Activated T-cell treated with anti-CD3 and anti-CD28 coated beads for 48 hours (primary cell): ENCODE measurements at regions not wholly inside any gene's neighbourhood (a gene's known extent, or its start where the extent isn't known, plus 50 kb on each side); places are given as distances from the start of the nearest gene placed in this dataset.
"Not testable (repeated sequence)": the region's sequence is repeated elsewhere in the genome, so short reads cannot be mapped to it uniquely, and the experiment has no call there.

ENCODE experiments used
- DNase-seq: peaks from one replicate; pipeline ENCODE4 v3.0.0-alpha.2; 2020; ENCODE audit warnings: low read depth

DNA sequence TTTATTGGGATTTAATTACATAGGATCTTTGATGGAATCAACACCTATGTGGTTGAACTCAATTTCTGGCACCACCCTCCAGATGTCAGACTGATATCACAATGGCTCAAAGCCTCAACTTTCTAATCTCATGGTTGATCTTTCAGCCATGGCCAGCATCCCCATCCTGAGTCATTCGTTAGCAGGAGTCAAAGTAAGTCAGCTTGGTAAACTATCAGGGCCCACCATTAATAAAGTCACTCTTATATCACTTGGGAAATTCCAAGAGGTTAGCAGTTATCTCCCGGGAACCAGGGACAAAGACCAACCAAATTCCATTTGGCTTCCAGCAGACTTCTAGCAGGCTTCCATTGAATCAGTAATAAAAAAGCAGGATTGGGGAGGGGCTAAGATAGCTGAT lies 50.7 kb upstream of the TNFSF4 start:
- DNase-seq = no peak

DNA sequence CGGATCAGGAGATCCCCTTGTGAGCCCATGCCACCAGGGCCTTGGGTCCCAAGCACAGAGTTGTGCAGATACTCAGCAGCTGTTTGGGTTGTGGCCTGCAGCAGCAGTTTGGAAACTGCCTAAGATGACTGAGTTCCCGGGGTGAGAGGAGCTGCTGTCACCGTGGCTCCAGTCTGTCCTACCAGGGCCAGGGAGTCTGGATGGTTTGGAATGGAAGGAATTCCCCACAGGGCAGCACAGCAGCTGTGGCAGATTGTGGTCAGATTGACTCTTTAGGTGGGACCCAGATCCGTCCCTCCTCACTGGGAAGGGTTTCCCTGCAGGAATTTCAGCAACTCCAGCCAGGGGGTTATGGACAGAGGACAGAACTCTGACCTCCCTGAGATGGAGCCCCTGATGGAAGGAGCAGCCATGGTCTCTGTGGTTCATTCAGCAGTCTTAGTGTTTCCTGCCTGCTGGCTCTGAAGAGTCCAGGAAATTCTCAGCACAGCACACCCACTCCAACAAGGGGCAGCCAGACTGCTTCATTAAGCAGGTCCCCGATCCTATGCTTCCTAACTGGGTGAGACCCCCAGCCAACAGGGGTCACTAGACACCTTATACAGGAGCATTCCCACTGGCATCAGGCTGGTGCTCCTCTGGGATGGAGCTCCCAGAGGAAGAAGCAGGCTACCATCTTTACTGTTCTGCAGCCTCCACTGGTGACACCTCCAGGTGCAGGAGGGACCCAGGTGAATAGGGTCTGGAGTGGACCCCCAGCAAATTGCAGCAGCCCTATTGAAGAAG lies 51.5 kb upstream of the TNFSF4 start:
- no peak for DNase-seq

DNA sequence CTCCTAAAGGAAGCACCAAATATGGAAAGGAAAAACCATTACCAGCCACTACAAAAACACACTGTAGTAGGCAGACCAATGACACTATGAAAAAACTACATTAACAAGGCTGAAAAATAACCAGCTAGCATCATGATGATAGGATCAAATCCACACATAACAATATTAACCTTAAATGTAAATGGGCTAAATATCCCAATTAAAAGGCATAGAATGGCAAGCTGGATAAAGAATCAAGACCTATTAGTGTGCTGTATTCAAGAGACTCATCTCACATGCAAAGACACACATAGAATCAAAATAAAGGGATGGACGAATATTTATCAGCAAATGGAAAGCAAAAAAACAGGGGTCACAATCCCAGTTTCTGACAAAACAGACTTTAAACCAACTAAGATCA lies 53.2 kb upstream of the TNFSF4 start:
- DNase-seq = not testable (repeated sequence)

DNA sequence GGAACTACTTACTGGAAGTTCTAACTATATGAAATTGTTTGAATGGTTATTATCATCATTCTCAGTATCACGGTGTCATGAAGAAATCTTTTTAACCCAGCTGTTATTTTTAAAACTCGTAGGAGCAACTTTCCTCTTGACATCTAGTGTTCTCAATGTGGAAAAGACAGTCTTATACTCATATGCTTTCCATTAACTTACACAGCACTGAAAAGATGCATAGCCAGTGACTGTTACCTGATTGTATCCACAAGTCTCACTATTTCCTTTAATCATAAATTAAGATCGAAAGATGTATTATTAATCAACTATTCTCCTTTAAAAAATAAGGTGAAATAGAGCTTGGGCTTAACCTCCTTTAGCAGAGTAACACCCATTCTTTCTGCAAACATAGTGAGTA lies 59.7 kb upstream of the TNFSF4 start:
- DNase-seq = no peak

DNA sequence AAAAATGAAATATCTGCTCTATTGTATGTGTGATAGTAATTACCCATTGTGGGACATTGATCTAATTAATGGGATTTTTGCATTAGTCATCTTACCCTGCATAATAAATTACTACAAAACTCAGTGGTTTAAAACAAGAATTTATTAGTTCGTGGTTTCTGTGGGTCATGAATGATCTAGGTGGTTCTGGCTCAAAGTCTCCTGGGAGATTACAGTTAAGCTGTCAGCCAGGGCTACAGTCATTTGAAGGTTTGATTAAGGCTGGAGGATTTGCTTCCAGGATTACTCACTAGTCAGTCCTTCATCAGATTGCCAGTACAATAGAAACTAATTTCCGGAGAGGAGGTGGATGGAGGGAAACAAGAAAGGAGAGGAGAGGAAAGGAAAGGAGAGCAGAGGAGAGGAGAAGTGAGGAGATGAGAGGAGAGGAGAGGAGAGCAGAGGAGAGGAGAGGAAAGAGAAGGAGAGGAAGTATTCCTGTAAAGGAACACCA lies 60.4 kb upstream of the TNFSF4 start:
- DNase-seq = no peak

DNA sequence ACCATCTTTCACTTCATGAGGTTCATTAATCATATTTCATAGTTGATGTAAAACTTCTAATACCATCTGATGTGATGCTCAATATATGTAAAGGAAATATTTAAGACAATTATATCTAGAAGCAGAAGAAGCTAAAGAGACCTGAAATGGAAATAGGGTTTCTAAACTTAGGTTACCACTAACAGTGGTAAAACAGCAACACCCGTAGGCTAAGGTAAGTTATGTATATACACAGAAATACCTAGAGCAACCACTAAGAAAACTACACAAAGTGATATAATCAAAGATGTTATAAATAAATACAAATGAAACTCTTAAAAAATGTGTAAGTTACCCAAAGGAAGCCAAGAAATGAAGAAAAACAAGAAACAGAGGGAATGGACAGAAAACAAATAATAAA lies 61.1 kb upstream of the TNFSF4 start:
- DNase-seq = no peak

DNA sequence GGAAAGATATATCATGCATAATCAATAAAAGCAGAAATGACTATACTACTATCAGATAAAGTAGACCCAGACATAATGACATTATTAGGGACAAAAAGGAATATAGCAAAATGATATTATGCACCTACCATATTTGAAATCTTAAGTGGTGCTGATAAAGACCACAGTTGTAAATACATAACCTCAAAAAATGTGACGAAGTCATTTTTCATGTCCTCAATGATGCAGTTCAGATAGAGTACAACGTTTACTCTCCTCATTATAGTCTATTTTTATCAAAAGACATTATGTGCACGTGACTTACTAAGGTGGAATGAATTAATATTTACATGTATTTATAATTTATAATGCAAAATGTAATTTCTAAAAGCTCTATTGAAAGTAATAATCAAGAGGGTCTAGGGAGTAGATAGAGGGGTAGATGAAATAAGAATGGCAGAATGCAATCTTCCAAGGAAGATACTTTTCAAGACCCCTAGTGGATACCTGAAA lies 61.7 kb upstream of the TNFSF4 start:
- no peak for DNase-seq

DNA sequence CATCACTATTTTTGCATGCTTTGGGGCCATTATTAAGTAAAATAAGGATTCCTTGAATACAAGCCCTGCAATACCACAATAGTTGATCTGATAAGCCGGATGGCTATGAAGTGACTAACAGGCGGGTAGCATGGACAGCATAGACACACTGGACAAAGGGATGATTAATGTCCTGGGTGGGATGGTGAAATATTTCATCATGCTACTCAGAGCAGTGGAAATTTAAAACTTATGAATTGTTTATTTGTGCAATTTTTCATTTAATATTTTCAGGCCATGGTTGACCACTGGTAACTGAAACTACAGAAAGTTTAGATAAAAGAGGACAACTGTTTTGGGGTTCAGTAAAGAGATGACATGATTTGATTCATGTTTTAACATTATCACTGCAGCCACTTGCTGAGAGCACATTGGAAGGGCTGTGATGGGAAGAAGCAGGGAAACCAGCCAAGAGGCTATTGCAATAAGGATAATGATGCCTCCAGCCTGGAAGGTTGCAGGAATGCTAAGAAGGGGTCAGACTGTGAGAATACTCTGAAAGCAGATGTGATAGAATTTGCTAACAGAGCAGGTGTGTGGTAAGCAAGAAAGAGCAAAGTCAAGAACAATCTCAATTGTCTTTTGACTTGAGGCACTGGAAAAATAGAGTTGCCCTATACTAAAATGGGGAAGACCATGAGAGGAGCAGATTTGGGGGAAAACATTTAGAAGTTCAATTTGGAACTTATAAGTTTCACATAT lies 62.5 kb upstream of the TNFSF4 start:
- no peak for DNase-seq

DNA sequence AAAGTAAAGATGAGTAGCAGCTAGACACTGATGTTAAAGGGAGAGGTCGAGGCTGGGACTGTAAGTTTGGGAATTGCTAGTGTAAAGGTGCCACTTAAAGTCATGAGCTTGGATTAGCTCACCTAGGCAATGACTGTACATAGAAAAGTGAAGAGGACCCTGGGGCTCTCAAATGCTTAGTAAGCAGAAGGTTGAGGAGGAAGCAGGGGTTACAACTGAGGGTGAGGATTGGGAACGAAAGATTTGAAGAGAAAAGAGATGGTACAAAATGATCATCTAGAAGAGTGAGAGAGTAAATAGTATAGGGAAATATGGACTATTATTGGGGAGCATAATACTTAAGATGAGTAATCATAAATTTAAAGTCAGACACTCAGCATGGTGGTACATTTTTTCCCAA lies 63.1 kb upstream of the TNFSF4 start:
- DNase-seq = no peak

DNA sequence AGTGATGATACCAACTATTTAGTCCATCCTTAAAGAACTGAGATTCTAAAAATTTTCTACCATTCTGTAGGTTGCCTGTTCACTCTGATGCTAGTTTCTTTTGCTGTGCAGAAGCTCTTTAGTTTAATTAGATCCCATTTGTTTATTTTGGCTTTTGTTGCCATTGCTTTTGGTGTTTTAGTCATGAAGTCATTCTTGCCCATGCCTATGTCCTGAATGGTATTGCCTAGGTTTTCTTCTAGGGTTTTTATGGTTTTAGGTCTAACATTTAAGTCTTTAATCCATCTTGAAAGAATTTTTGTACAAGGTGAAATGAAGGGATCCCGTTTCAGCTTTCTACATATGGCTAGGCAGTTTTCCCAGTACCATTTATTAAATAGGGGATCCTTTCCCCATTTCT lies 63.9 kb upstream of the TNFSF4 start:
- DNase-seq = not testable (repeated sequence)

DNA sequence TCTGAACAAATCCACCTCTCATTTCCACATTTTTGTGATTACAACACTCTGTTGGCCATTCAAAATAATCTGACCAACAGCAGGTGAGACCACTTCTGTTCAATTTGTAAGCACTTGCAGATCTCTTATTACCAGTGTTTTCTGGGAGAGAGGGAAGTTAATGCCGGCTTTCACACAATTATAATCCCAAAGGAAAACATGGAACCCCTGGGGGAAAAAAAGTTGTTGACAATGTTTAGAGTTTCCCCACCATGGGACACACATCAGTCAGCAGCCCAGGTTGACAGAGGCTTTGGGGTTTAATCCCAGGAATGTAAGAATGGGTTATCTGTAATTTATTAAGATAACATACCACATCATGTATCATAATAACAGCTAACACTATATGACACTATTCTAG lies 68.4 kb upstream of the TNFSF4 start:
- DNase-seq = no peak

DNA sequence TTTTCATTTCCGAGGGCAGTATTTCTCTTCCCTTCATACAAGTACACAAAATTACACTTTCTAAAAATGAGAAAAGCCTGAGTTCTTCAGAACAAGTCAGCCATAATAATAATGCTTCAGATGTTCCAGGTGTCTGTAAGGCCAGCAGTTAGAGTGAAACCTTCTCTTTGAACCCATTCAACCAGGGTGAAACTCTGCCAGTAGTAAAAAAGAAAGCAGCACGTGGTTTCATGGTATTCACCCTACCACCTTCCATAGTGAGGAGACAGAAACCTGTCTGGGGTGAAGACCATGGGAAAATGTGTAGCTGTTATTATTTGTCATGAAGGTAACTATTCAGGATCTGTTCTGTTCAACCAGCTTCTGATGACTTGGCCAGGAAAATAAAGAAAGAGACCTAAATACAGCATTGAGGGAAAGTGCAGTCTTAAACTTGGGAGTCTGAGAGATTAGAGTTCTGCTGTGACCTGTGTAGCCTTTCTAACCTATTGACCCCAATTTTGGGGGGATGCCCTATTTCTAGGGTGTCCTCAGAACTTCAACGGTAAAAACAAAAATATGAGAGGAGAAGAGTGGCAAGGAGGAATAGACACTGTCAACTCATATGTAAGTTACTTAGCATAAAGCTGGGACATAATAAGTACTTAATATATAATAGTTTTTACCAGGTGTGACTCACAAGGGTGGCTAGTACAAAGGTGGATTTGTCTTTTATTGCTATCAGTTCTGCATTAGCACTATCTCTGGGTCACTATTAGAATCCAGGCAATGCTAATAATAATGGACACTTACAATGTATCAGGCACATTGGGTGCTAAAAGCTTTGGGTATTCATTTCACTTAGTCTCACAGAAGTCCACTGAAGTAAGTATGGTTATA lies 70.0 kb upstream of the TNFSF4 start:
- no peak for DNase-seq

DNA sequence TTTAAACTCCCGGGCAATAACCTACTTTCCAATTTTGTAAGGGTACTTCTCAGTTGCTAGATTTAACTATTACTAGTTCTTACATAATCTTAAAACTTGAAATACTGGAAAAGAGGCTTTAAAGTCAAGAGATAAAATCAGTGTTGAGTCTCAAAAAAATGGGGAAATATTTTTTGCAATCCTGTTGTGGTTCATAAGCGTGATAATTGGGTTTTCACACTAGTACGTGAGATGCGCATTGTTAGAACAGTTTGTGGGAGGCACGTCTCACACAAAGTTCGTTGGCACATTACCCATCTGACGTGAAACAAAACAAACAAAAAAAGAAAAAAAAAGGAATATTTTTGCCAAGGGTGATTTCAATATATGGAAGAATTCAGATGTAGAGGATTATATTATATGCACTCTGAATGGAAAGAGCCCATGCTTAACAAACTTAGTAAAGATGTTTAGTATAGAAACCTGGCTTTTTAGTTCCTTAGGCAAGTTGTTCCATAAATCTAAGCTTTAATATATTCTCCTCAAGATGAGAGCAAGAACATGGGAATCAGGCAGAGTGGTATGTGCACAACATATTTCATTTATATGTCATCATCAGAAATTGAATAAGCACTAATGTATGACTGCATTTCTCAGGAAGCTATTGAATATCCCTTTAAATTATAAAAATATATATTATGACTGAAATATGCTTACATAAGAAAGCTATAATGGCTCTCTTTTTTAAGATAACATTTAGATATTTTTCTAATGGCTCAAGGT lies 73.9 kb upstream of the TNFSF4 start:
- DNase-seq = no peak

DNA sequence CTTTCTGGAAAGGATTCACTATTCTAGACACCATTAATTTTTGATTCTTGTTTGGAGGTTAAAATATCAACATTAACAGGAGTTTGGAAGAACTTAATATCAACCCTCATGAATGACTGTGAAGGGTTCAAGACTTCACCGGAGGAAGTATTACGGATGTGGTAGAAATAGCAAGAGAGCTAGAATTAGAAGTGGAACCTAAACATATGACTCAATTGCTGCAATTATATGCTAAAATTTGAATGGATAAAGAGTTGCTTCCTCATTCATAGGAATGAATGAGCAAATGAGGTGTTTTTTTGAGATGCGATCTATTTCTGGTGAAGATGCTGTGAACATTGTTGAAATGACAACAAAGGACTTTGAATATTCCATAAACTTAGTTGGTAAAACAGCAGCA lies 77.9 kb upstream of the TNFSF4 start:
- DNase-seq = no peak

DNA sequence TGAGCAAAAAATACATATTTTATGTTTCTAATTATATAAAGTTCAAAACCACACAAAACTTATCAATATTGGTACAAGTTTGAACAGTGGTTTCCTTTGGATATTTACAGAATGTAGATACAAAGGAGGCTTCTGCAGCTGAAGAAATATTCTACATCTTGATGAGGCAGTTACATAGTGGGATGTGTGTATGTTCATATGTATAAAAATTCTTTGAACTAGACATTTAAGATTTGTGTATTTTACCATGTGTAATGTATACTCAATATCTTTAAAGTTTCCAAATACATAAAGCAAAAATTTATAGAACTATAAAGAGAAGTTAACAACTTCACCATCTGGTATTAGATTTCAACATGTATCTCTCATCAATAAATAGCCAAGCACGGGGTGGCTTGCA lies 80.7 kb upstream of the TNFSF4 start:
- DNase-seq = no peak

DNA sequence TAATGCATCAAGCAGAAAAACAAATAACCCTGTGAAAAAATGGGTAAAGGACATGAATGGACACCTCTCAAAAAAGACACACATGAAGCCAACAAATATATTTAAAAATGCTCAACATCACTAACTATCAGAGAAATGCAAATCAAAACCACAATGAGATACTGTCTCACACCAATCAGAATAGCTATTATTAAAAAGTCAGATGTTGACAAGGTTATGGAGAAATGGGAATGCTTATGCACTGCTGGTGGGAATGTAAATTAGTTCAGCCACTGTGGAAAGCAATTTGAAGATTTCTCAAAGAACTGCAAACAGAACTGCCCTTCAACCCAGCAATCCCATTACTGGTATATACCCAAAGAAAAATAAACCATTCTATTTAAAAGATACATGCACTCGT lies 86.6 kb upstream of the TNFSF4 start:
- no peak for DNase-seq

DNA sequence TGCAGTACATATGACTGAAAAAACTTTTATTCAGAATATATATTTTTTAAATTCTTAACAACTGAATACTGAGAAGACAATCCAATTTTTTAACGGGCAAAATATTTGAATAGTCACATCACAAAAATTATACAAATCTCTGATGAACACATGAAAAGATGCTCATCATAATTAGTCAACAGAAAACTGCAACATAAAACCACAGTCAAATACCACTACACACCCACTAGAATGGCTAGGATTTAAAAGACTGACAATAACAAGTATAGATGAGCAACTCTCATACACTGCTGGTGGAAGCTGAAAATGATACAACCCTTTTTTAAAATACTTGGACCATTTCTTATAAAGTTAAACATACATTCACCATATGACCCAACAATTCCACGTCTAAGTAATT lies 87.7 kb upstream of the TNFSF4 start:
- no peak for DNase-seq

DNA sequence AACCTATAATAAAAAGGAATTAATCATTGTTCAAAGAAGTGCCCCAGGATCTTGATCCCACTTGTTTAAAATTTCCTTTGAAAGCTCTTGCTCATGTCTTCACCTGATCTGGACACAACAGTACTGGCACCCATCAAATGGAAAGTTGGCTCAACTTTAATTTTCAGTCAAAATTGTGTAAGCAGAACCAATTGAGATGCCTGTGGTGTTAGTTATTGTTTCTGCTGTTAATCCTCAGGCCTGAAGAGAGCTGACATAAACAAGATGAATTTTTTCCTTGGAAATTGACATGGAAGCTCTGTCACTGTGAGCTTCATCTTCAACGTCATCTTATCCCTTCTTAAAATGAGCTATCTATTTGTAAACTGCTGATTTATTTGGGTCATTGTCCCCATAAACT lies 88.3 kb upstream of the TNFSF4 start:
- no peak for DNase-seq

DNA sequence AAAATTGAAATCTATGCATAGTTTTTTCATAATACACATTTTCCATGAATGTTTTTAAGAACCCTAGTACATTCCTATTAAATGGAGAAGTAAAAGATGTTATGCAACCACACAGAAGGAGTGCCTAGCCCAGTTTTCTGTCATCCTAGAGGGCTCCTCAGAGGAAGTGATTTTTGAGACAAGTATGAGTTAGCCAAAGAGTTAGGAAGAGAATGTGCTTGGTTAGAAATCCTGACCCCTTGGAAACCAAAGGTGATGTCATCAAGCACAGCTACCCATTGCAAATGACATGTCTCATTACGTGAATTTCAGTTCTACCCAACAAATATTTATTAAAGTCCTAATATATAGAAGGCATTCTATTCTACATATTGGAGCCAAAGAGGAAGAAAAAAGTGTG lies 88.9 kb upstream of the TNFSF4 start:
- DNase-seq = no peak

DNA sequence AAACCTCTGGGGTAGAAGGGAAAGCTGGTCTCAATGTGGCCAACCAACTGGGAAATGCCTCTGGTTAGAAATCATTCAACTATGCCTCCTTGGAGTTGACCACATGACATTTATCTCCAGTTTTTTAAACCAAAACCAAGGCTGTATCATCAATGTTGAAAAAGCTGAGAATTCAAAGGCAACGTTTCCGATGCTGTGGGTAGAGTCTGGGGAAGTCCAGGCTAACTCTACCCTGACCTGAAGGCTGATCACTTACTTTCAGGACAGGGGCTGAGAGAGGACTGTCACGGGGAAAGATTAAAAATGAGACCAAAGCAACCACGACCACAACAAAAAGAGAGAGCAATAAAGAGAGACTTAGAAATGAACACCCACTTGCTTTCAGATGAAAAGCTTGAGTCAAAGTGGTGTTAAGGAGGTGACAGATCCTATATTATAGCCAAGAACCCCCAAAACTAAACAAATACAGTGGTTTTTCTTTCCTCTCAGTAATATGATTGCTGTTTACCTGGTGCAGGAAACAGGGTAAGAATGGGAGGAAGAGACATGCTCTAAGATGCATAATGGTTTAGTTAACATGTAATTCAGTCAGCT lies 90.8 kb upstream of the TNFSF4 start:
- DNase-seq = peak; percentile 30
